HG03575 (cell line): ENCODE measurements at regions not wholly inside any gene's neighbourhood (a gene's known extent, or its start where the extent isn't known, plus 50 kb on each side); places are given as distances from the start of the nearest gene placed in this dataset.
"Not testable (repeated sequence)": the region's sequence is repeated elsewhere in the genome, so short reads cannot be mapped to it uniquely, and the experiment has no call there.

Experiments used
- ATAC-seq: cut with Tn5 transposase; IDR thresholded peaks from one replicate; pipeline ENCODE4 v1.9.1; 2021; ENCODE audit not compliant: unreplicated experiment, insufficient number of reproducible peaks, low FRiP score; ENCODE audit errors: extremely low read depth

GRCh38 chr5:160479220-160479619 lies 57.6 kb downstream of the PTTG1 start:
- no peak for ATAC-seq

GRCh38 chr5:160479926-160480325 lies 58.3 kb downstream of the PTTG1 start:
- ATAC-seq, result no peak

GRCh38 chr5:160480652-160481051 lies 59.0 kb downstream of the PTTG1 start:
- no peak for ATAC-seq

GRCh38 chr5:160484678-160485077 lies 63.0 kb downstream of the PTTG1 start:
- no peak for ATAC-seq

GRCh38 chr5:160485364-160485969 lies 63.8 kb downstream of the PTTG1 start:
- no peak for ATAC-seq

GRCh38 chr5:160486573-160486972 lies 64.9 kb downstream of the PTTG1 start:
- peak; percentile 21 for ATAC-seq

GRCh38 chr5:160488394-160489325 lies 67.0 kb downstream of the PTTG1 start:
- no peak for ATAC-seq

- no peak for ATAC-seq
Observed at GRCh38 chr5:160491438-160491837, 69.8 kb downstream of the PTTG1 start.

GRCh38 chr5:160492565-160492964 lies 70.9 kb downstream of the PTTG1 start:
- ATAC-seq, result no peak

- ATAC-seq, result no peak
Observed at GRCh38 chr5:160493806-160494338, 72.2 kb downstream of the PTTG1 start.

- no peak for ATAC-seq
Observed at GRCh38 chr5:160494451-160494850, 72.8 kb downstream of the PTTG1 start.

- no peak for ATAC-seq
Observed at GRCh38 chr5:160496334-160496733, 74.7 kb downstream of the PTTG1 start.

- no peak for ATAC-seq
Observed at GRCh38 chr5:160496784-160497183, 75.1 kb downstream of the PTTG1 start.

GRCh38 chr5:160497878-160498277 lies 76.2 kb downstream of the PTTG1 start:
- ATAC-seq, result no peak

- not testable (repeated sequence) for ATAC-seq
Observed at GRCh38 chr5:160498441-160499043, 76.9 kb downstream of the PTTG1 start.

- ATAC-seq, result no peak
Observed at GRCh38 chr5:160500786-160501779, 79.4 kb downstream of the PTTG1 start.

- ATAC-seq, result no peak
Observed at GRCh38 chr5:160504906-160505305, 83.3 kb downstream of the PTTG1 start.
